Panc1 (cell line): ENCODE measurements at regions not wholly inside any gene's neighbourhood (a gene's known extent, or its start where the extent isn't known, plus 50 kb on each side); places are given as distances from the start of the nearest gene placed in this dataset.

Source experiments
- ATAC-seq: fragments of 200-7000 bp; cut with Tn5 transposase; 2 replicates; pipeline ENCODE4 v1.9.1; 2020; ENCODE audit warnings: mild to moderate bottlenecking, moderate library complexity
- BruUV-seq: library from RNA; stranded (reverse); fragments of 400-500 nt; replicated peaks from 2 replicates; lab custom pipeline; 2021; lab: Mats Ljungman, UMichigan
- CTCF ChIA-PET: fragments of 300-600 bp; sonication (Branson Sonifier 250); formaldehyde crosslinking; loops from one replicate; lab custom pipeline; 2022; ENCODE audit warnings: antibody characterized with exemption; lab: Charles Lee
- POLR2A ChIA-PET: fragments of 300-600 bp; sonication (Branson Sonifier 250); formaldehyde crosslinking; loops from one replicate; lab custom pipeline; 2022; ENCODE audit warnings: antibody characterized with exemption; lab: Charles Lee
- DNase-seq: peaks from one replicate; pipeline ENCODE4 v3.0.0-alpha.2; 2010; ENCODE audit warnings: low read depth, low spot score
- H3K27ac ChIP-seq: 2 replicates; pipeline ENCODE4 v1.5.1; 2011; ENCODE audit warnings: mild to moderate bottlenecking, low read length, inconsistent platforms
- H3K27me3 ChIP-seq: fragments of 200-500 bp; sonication (Bioruptor generic); 2 replicates; pipeline ENCODE4 v1.6.0; 2014; ENCODE audit warnings: low read length, inconsistent platforms; ENCODE audit not compliant: control insufficient read depth, insufficient read depth
- H3K36me3 ChIP-seq: fragments of 200-500 bp; sonication (Bioruptor generic); 2 replicates; pipeline ENCODE4 v1.5.1; 2014; ENCODE audit warnings: inconsistent platforms, mild to moderate bottlenecking, low read length, moderate library complexity; ENCODE audit not compliant: control insufficient read depth, insufficient read depth
- H3K4me1 ChIP-seq: 2 replicates; pipeline ENCODE4 v1.5.1; 2011; ENCODE audit warnings: inconsistent platforms, mild to moderate bottlenecking, low read length, moderate library complexity; ENCODE audit not compliant: control insufficient read depth, insufficient read depth
- H3K4me3 ChIP-seq, 2 experiments: 2 replicates each; pipeline ENCODE4 v1.5.1; 2011 to 2012; ENCODE audit warnings: low read depth in 2 of 2, low read length in 2 of 2, mild to moderate bottlenecking in 2 of 2, inconsistent platforms in 1 of 2, moderate library complexity in 1 of 2
- H3K9me3 ChIP-seq: fragments of 200-500 bp; sonication (Bioruptor generic); 2 replicates; pipeline ENCODE4 v1.5.1; 2014; ENCODE audit warnings: low read depth, mild to moderate bottlenecking, inconsistent platforms, low read length, moderate library complexity; ENCODE audit not compliant: control insufficient read depth, insufficient read depth
- POLR2AphosphoS5 ChIP-seq: IDR thresholded peaks from 2 replicates; pipeline ENCODE4 v1.6.1; 2012; ENCODE audit warnings: mild to moderate bottlenecking, low read depth, low read length, moderate library complexity
- SIN3A ChIP-seq: IDR thresholded peaks from 2 replicates; pipeline ENCODE4 v1.6.1; 2012; ENCODE audit warnings: low read depth, mild to moderate bottlenecking, low read length, moderate library complexity, borderline replicate concordance; ENCODE audit not compliant: insufficient read depth
- TCF7L2 ChIP-seq: IDR thresholded peaks from 2 replicates; pipeline ENCODE4 v1.6.1; 2011; ENCODE audit warnings: mild to moderate bottlenecking, low read depth, low read length, inconsistent platforms
- in situ Hi-C: cut with HindIII; loops from 2 replicates; pipeline ENCODE4 v1.10.0; 2016; ENCODE audit warnings: low sequenced_read_pairs, low pct_unique_long_range_greater_than_20kb
- intact Hi-C: fragments of 100-400 bp; cut with micrococcal nuclease; formaldehyde crosslinking; loops from one replicate; pipeline ENCODE4 v1.10.0; 2022; ENCODE audit not compliant: unreplicated experiment
- TF ChIP-seq, protein P1 (sequence below), 2 experiments: IDR thresholded peaks; 2 replicates each; pipeline ENCODE4 v1.6.1; 2011 to 2012; ENCODE audit warnings: low read depth in 2 of 2, control low read depth in 1 of 2, low read length in 1 of 2, mild to moderate bottlenecking in 1 of 2, moderate library complexity in 1 of 2; ENCODE audit not compliant: insufficient read depth in 1 of 2
- TF ChIP-seq, protein P2 (sequence below): fragments of 450-650 bp; IDR thresholded peaks from 2 replicates; pipeline ENCODE4 v1.5.1; 2017; ENCODE audit warnings: mild to moderate bottlenecking

- ChIA-PET POLR2A (no interaction called here), CTCF (no interaction called here)
- Histone ChIP-seq H3K4me1 (no peaks in the 10 kb centered on the region), H3K27me3 (no peaks in the 10 kb centered on the region), H3K27ac (no peak overlapping the region), H3K4me3 (no peak overlapping the region), H3K9me3 (no peaks in the 10 kb centered on the region), H3K36me3 (no peaks in the 10 kb centered on the region)
- no TSS peak for BruUV-seq
- in situ Hi-C loops (no loop called here), intact Hi-C loops (no loop called here)
- no peak for TF ChIP-seq TCF7L2
- TF ChIP-seq, protein P1, sequence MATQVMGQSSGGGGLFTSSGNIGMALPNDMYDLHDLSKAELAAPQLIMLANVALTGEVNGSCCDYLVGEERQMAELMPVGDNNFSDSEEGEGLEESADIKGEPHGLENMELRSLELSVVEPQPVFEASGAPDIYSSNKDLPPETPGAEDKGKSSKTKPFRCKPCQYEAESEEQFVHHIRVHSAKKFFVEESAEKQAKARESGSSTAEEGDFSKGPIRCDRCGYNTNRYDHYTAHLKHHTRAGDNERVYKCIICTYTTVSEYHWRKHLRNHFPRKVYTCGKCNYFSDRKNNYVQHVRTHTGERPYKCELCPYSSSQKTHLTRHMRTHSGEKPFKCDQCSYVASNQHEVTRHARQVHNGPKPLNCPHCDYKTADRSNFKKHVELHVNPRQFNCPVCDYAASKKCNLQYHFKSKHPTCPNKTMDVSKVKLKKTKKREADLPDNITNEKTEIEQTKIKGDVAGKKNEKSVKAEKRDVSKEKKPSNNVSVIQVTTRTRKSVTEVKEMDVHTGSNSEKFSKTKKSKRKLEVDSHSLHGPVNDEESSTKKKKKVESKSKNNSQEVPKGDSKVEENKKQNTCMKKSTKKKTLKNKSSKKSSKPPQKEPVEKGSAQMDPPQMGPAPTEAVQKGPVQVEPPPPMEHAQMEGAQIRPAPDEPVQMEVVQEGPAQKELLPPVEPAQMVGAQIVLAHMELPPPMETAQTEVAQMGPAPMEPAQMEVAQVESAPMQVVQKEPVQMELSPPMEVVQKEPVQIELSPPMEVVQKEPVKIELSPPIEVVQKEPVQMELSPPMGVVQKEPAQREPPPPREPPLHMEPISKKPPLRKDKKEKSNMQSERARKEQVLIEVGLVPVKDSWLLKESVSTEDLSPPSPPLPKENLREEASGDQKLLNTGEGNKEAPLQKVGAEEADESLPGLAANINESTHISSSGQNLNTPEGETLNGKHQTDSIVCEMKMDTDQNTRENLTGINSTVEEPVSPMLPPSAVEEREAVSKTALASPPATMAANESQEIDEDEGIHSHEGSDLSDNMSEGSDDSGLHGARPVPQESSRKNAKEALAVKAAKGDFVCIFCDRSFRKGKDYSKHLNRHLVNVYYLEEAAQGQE (IDR thresholded peaks at IDR 0.05; ENCODE audit: insufficient read depth in 1 of 2, low read depth in 2 of 2, low read length in 1 of 2): no peak
- TF ChIP-seq, protein P2, sequence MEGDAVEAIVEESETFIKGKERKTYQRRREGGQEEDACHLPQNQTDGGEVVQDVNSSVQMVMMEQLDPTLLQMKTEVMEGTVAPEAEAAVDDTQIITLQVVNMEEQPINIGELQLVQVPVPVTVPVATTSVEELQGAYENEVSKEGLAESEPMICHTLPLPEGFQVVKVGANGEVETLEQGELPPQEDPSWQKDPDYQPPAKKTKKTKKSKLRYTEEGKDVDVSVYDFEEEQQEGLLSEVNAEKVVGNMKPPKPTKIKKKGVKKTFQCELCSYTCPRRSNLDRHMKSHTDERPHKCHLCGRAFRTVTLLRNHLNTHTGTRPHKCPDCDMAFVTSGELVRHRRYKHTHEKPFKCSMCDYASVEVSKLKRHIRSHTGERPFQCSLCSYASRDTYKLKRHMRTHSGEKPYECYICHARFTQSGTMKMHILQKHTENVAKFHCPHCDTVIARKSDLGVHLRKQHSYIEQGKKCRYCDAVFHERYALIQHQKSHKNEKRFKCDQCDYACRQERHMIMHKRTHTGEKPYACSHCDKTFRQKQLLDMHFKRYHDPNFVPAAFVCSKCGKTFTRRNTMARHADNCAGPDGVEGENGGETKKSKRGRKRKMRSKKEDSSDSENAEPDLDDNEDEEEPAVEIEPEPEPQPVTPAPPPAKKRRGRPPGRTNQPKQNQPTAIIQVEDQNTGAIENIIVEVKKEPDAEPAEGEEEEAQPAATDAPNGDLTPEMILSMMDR: no peak
- TF ChIP-seq POLR2AphosphoS5: no peak
- no peak for DNase-seq
- no peak for ATAC-seq
These were observed 587.5 kb upstream of the ARID1B start for GRCh38 chr6:156189714-156190113.

DNA sequence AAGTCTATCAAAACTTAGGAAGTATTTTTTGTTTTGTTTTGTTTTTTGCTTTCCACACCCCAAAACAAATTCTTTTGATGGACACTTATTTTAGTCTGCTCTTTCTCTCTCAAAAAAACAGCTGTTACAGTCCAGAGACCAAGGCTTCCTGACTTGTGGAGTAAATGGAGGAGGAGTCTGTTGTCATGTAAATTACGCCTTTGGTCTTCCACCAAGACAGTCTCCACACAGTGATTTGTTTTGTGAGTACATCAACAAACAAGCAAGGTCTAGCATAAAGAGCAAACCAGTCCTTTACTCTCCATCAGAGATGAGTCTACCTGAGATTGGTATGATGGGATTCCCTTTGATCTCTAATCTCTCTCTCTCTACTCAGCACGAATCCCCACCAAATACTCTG, 588.0 kb upstream of the ARID1B start:
- H3K27me3 ChIP-seq: no peaks in the 10 kb centered on the region
- DNase-seq (no peak), ATAC-seq (no peak)
- H3K27ac ChIP-seq: no peak overlapping the region
- BruUV-seq: no TSS peak
- H3K4me1 ChIP-seq: no peaks in the 10 kb centered on the region
- intact Hi-C loops: no loop called here
- no peaks in the 10 kb centered on the region for H3K9me3 ChIP-seq
- ChIA-PET CTCF (no interaction called here), POLR2A (no interaction called here)
- no peaks in the 10 kb centered on the region for H3K36me3 ChIP-seq
- no peak overlapping the region for H3K4me3 ChIP-seq
- TF ChIP-seq, protein P1 (IDR thresholded peaks at IDR 0.05; ENCODE audit: insufficient read depth in 1 of 2, low read depth in 2 of 2, low read length in 1 of 2): no peak
- TF ChIP-seq POLR2AphosphoS5: no peak
- TF ChIP-seq, protein P2: no peak
- TF ChIP-seq SIN3A: no peak
- no peak for TF ChIP-seq TCF7L2
- in situ Hi-C loops: no loop called here
